Occipital lobe (tissue), 1 donor: ENCODE measurements at regions not wholly inside any gene's neighbourhood (a gene's known extent, or its start where the extent isn't known, plus 50 kb on each side); places are given as distances from the start of the nearest gene placed in this dataset.
"Not testable (repeated sequence)": the region's sequence is repeated elsewhere in the genome, so short reads cannot be mapped to it uniquely, and the experiment has no call there.

Experiments
- DNase-seq: peaks from one replicate; lab custom pipeline; 2025; lab: John Stamatoyannopoulos, UW

DNA sequence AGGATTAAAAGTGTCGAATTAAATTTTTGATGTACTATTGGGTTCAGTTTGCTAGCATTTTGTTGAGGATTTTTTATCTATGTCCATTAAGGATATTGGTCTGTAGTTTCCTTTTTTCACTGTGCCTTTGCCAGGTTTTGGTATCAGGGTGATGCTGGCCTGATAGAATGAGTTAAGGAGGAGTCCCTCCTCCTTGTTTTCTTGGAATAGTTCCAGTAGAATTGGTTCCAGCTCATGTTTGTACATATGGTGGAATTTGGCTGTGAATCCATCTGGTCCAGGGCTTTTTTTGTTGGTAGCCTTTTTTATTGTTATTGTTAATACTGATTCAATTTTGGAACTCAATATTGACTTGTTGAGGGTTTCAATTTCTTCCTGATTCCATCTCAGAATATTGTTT, 141.8 kb downstream of the SIM1 start:
- no peak for DNase-seq

DNA sequence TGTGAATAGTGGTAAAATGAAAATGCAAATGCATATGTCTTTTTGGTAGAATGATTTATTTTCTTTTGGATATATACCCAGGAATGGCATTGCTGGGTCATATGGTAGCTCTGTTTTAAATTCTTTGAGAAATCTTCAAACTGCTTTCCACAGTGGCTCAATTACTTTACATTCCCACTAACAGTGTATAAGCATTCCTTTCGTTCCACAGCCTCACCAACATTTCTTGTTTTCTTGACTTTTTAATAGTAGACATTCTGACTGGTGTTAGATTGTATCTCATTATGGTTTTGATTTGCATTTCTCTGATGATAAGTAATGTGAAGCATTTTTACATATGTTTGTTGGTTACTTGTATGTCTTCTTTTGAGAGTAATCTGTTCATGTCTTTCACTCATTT, 144.0 kb downstream of the SIM1 start:
- DNase-seq, result no peak

DNA sequence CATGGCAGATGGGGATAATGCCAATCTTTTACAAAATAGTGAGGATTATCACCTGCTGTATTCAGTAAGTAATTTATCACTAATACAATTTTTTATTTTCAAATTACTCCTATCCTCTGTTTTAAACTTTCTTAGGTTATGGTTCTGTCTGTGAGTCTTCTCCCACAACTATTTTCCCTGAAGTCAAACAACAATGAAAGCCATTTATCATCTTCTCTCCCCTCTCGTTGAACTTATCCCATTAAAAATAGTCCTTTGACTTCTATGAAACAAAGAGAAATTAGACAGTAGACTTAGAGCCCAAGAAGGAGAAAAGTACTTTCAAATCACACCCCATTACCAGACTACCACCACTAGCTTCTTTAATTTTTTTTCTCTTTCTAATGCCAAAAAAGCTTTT, 147.7 kb downstream of the SIM1 start:
- no peak for DNase-seq

DNA sequence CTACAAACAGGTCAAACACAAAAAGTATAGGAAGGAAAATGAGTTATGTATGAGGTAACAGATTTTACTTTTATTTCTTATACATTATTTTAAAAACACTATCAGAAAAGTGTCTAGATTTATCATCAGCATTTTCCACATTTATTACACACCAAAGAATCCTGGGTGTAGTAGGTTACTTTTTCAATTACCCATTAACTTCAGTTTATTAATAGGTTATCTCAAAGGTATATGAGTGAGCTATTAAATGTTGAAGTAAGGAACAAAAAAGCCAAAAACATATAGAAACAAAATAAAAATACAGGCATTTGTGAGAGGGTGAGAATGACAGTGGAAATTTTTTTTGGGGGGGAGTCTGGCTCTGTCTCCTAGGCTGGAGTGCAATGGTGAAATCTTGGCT, 150.5 kb downstream of the SIM1 start:
- DNase-seq, result no peak

DNA sequence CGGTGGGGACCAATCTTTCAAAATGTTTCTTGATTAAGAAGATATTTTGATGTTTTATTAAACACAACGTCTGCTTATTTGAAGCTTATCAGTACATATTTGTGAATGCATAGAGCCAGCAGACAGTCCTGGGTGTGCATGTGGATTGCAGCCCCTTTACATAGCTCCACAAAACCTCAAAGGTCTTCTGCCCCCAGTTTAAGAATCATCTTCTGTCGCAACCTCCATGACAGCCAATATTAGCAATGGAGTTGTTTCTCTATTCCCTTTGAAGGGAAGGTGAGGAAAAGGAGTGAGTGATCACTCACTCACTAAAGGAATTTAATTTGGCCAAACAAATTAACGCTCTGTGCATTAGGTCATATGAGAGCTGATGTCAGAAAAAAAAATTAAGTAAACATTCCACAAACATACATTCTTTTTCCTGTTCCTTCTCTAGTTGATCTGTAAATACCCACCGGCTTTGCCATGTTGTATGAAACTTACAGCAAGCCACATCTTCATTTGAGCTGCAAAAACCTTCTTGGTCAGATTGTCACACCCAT, 152.9 kb downstream of the SIM1 start:
- no peak for DNase-seq

DNA sequence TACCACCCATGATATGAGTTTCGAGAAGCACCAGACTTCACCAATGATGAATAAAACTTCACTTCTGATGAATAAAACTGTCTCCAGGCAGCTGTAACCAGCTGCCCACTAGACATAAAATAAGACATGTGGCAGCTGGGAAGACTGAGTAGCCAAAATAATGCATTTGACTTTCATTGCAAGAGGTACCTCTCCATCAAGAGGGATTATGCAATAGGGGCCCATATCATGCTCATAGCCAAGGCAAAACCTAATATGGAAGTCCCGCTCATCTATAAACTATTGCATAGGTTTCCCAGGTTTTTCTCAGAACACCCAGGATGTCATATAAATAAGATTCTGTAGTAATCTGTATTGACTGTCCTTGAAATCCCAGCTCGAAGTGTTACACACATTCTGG, 155.5 kb downstream of the SIM1 start:
- DNase-seq, result no peak

DNA sequence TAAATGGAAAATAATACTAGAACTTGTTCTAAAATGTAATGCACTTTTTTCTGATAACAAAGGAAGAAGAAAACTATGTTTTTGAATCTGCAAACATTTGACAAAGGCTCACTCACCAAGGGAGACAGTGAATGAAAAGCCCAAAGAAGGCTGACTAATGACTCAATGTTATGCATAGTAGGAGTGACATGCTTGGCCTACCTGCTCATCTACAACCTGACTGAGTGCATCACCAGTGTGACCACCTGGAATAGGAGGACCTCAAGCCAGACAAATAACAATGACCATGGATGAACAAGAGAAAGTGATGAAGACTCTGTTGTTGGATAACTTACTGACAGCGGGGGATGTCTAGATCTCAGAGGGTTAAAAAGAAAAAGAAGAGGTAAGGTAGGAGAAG, 157.2 kb downstream of the SIM1 start:
- DNase-seq, result no peak

DNA sequence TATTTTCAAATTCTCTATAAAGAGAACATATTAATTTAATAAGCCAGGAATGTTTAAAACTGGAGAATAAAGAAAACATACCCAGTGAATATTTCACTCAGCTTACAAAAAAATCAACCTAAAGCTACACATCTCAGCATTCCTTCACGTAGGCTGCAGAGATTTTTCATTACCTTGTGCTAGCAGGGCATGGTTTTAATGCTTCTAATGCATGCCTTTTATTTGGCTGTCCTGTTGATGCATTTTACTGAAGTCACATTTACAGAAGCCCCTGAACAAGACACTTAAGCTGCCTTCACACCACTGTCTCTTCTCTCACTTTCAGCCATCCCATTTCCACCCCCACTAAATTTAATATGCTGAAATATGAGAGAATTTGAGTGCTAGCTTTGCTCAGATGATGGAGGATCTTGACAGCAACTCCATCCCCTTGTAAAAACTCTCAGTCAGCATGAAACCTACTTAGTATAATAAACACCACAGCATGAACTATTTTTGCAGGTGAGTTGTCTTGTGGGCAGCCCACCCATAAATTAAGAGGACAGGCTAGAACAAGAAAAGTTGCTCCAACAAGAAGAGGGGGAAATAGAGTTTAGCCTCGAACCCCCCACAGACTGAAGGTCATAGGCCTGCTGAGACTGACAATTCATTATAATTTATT, 159.4 kb downstream of the SIM1 start:
- no peak for DNase-seq

DNA sequence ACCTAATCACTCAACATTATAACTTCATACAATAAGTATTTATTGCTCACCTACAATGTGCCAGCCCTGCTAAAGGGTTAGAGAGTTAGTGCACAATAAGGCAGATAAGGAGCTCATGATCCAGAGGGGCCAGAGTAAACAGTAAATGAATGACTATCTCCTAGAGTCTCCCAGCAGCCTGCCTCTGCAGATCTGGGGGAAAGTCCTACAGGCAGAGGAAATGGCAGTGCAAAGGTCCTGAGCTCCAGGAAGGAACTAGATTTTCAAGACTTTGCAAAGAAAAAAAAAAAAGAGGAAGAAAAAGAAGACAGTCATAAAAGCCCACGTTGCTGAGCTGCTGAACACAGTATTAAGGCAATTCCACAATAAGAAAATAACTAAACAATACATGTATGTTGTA, 160.1 kb downstream of the SIM1 start:
- no peak for DNase-seq

DNA sequence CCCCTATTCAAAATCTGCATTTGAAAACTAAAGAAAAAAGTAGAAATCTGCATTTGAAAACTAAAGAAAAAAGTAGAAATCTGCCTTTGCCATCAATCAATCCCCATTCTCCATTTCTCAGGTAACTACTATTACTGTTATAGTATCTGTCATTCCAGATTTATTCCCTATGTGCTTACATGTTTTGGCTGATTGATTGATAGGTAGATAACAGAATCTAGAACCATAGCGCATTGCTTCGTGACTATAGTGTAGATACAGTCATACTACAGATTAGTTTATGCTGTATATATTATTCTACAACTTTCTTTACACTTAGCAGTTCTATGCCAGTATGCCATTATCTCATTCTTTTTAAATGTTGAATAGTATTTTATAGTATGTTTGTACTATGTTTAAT, 163.0 kb downstream of the SIM1 start:
- DNase-seq, result no peak

DNA sequence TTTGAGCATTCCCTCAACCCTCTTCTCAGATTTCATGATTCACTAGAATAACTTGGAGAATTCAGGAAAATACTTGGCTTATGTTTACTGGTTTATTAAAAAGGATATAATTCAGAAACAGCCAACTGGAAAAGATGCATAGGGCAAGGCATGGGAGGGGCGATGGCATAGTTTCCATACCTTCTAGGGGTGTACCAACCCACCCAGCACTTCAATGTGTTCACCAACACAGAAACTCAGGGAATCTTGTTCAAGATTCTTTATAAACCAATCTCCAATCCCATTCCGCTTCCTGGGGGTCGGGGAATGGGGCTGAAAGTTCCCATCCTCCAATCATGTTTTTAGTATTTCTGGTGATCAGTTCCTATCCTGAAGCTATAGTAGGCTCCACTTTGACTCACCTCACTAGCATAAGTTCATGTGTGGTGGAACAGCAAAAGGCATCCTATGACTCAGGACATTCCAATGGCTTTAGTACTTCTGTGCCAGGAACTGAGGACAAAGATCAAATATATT, 164.4 kb downstream of the SIM1 start:
- DNase-seq, result no peak

DNA sequence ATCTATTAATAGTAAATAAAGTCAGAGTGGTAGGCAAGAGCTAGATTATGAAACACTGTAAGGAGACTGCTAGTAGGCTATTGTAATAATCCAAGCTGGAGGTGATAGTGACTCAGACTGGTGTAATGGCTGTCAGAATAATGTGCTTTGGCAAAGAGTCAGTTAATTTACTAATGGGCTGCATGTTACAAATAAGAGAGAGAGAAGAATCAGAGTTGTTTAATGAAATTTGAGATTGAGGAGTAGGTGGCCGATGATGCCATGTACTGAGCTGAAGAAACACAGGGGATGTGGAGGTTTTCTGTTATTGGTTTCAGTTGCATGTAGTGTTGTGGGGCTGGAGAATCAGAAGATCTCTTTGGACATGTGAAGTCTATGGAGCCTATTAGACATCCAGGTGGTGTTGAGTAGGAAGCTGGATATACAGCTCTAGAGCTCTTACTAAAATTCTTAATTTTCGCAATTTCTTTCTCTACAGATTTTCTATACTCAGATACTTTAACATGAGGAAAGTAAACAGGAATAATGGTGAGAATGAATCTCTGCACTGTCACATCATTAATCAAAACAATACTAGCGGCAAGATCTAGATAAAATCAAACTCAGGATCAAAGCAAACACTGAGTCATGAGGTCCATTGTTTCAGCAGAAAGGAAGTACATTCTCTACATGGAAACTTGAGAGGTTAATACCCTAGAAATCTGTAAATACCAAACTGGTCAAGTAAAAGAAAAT, 167.7 kb downstream of the SIM1 start:
- no peak for DNase-seq

DNA sequence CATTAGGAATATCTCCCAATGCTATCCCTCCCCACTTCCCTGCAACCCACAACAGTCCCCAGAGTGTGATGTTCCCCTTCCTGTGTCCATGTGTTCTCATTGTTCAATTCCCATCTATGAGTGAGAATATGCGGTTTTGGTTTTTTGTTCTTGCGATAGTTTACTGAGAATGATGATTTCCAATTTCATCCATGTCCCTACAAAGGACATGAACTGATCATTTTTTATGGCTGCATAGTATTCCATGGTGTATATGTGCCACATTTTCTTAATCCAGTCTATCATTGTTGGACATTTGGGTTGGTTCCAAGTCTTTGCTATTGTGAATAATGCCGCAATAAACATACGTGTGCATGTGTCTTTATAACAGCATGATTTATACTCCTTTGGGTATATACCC, 169.5 kb downstream of the SIM1 start:
- not testable (repeated sequence) for DNase-seq

DNA sequence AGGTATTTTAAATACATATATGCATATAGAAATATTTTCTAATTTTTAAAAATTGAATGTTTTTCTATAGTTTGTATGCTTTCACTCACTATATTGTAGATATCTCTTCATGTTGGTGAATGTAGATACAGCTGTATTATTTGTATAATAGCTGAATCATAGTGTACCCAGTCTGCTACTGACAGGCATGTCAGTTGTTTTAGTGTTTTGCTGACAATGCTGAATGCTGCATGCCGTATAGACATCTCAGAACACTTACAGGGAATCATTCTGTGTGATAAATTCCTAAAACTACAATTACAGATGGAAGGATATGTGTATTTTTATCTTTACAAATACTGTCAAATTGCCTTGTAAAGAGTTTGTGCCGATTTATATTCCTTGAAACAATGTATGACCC, 175.4 kb downstream of the SIM1 start:
- DNase-seq, result no peak

DNA sequence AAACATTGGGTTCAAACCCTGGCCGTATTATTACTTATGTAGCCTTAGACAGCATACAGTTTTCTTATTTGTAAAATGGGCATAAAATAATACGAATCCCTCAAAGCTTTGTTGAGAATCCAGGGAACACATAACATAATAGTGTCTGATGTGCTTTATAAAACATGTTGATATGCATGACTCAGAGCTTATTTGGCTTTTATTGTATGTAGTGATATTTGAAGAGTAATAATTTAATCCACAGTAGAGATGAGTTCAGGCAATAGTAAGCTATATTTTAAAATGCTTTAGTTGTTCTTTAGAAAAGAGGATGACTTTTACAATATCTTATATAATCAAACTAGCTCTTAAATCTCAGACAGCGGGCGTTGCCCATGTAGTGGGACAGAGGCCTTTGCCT, 176.4 kb downstream of the SIM1 start:
- no peak for DNase-seq

DNA sequence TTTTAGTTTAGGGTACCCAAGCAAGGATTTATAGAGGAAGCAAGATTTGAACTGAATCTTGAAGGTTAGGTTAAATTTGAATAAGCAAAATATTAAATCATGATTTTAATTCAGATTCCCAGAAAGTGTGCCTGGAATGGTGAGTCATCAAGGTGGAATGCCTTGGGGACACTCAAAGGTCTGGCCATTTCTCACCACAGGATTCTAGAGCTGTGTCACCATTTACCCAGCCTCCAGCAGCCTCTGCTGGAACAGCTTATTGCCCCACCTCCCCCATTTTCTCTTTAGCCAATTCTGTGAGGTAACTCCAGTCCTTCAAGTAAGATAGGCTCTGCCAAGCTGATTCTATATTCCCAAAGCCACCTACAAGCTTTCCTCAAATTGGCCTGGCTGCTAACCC, 181.4 kb downstream of the SIM1 start:
- DNase-seq, result no peak

DNA sequence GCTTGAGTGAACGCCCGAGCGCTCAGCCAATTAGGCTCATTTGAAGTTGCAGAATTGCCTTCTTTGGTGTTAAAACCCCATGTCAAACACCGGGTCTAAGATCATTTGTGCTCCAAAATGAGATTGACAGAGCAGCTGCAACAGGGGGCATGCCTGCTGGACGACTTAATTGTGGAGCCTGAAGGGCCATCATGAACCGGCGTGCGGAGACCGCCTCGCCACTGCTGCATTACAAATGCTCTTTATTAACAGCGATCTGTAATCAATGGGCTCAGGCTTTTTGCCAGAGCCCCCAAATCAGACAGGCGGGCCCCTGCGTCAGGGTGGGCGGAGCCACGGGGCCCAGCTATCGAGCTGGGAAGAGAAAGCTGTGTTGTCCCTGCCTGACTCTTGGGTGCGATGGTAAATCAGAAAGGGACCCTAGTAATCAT, 183.2 kb downstream of the SIM1 start:
- DNase-seq, result no peak

DNA sequence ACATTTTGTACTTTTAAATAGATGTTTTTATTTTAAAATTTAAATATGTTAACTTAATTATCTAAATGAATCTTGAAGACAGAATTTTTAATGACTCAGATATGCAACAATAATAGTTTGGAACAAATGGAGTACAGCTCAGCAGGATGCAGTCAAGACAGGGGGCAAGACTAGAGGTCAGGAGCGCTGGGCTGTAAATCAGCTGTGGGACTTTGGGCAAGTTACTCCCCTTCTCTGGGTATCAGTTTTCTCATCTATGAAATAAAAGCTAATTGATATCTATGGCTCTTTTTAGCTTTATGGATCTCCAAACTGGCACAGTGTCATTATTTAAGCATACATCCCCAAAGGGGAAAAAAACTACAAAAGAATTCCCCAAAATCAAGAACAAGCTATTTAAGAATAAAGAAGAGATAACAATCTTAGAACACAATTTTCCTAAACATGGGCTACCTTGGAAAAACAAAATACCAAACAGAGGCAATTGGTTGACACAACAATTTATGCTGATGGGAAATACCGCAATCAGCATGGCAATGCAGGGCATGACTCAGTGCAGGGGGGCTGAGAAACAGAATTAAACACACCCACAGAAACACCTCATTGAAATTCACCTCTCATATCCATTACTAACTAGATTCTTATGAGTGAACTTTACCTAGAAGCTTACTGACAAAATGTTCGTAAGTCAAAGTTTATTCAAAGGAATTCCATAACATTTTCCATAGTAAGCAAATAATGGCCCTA, 188.2 kb downstream of the SIM1 start:
- DNase-seq, result no peak

DNA sequence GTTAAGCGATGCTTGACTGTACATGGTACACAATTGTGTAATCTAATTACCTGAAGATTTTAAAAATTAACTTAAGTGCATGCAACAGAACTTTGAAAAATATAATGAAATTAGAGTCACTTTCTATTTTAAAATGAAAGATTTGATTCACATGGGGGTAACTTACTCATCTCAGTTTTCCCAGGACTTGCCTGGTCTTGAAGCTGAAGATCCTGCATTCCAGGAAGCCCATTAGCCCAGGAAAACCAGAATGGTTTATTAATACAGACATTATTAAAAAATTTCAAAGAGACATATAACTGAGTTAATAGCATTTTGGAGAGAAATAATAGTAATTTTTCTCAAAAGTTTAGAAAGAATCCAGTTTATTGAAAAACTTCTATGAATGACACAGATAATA, 190.6 kb downstream of the SIM1 start:
- DNase-seq, result no peak

DNA sequence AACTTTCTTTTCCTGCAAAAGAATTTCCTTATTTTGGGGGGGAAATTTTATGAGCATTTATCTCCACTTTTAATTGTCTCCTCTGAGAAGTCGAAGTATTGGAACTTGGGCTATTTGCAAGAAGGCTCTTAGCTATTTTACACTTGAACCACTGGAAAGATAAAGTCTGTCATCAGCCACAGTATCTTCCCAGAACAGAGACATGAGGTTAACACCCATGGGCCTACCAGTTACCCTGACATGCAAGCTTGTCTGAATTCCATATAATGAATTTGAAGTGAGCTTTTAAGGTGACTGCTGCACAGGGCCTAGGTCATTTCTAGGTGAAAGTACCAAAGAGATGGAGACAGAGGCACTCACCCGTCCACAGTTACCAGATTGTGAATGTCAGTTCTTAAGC, 193.1 kb downstream of the SIM1 start:
- no peak for DNase-seq

DNA sequence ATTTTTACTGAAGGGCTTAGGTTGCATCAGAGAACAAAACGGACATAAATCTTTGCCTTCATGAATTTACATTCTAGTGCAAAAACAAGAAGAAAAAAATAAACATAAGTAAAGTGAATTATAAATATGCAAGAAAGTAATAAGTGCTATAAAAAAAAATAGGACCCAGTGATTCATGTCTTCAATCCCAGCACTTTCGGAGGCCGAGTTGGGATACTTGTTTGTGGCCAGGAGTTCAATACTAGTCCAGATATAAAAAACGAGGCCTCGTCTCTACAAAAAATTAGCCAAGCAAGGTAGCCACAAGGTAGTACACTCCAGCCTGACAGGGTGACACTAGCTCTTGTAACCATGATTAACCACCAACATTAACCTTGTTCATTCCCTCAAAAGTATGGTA, 193.5 kb downstream of the SIM1 start:
- DNase-seq, result no peak

DNA sequence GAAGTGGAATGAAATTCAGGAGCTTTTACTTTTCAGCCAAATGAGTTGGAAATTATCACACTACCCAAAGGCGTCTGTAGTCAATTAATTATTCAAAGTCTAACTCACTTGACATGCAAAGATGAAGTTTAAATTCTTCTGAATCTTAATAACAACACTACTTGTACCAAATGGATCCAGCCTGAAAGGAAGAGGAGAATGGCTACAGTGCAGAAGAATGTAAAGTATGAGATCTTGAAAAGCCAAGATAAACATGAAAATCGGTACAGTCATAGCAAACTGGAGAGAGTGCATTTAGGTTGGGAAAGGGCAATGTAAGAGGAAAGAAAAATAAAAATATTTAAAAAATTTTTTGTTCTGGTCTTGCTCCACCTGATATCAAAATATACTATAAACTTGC, 195.5 kb downstream of the SIM1 start:
- no peak for DNase-seq
